ENCODE measurements at regions not wholly inside any gene's neighbourhood (a gene's known extent, or its start where the extent isn't known, plus 50 kb on each side); places are given as distances from the start of the nearest gene placed in this dataset.

DNA sequence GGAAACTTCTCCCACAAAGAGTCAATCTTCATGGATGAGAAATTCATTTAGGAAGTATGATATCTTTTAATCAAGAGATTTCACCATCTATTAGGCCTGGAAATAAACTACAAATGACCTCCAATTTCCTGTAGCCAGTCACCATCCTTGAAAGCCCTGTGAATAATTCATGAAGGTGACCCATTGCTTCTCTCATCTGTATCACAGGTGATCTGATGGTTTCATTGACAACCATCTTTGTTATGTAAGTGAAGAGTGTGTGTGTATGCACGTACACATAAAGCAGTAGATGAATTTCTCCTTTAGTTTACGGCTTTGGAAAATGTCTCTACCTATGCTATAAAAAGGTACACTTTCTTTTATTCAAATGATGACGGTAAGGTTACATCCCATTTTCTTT, 644.1 kb upstream of the KLF4 start:
- TF ChIP-seq, protein P1, sequence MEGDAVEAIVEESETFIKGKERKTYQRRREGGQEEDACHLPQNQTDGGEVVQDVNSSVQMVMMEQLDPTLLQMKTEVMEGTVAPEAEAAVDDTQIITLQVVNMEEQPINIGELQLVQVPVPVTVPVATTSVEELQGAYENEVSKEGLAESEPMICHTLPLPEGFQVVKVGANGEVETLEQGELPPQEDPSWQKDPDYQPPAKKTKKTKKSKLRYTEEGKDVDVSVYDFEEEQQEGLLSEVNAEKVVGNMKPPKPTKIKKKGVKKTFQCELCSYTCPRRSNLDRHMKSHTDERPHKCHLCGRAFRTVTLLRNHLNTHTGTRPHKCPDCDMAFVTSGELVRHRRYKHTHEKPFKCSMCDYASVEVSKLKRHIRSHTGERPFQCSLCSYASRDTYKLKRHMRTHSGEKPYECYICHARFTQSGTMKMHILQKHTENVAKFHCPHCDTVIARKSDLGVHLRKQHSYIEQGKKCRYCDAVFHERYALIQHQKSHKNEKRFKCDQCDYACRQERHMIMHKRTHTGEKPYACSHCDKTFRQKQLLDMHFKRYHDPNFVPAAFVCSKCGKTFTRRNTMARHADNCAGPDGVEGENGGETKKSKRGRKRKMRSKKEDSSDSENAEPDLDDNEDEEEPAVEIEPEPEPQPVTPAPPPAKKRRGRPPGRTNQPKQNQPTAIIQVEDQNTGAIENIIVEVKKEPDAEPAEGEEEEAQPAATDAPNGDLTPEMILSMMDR (IDR thresholded peaks at IDR 0.05; ENCODE audit: low read depth, low read length, missing control alignments), result no peak
- no peak overlapping the region for H3K4me3 ChIP-seq (replicated peaks; ENCODE audit: low read depth, low read length)
- no peak for DNase-seq (ENCODE audit: extremely low read depth, low read depth)

DNA sequence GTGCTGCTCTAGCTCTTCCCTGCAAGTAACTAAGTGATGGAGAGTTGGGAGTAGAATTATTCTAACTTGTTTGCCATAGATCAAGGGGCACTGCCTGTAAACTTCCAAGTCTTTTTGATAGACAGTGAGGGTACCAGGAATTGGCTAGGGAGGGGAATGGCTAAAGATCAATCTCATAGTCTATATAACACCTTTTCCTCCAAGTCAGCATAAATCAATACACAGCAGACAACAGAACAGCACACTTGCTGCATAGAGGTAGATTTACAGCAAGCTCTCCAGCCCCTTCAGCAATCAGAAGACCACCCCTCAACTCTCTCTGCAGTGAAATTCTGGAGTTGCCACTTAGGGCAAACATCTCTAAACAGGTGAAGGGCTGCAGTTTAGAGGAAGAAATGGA, 643.5 kb upstream of the KLF4 start:
- DNase-seq (ENCODE audit: extremely low read depth, low read depth), result no peak
- TF ChIP-seq, protein P1 (IDR thresholded peaks at IDR 0.05; ENCODE audit: low read depth, low read length, missing control alignments), result no peak
- H3K4me3 ChIP-seq (replicated peaks; ENCODE audit: low read depth, low read length), result no peak overlapping the region

DNA sequence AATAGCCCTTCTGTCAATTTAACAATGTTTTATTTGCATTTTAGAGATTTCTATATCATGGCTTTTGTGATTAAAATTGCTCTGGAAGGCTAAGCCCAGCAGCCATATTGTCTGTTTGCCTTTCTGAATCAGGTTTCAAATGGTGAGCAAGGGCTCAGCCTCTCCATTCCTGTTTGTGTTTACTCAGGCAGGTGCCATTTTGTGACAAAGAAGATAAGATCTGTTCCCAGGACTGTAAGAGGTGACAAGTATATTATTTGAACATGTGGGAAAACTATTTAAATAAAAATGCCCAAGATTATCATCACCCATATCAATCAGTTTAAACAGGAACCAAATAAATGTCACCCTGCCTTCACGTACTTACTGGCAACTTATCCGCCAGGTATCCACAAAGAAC, 641.3 kb upstream of the KLF4 start:
- H3K4me3 ChIP-seq (replicated peaks; ENCODE audit: low read depth, low read length), result no peak overlapping the region
- TF ChIP-seq, protein P1 (IDR thresholded peaks at IDR 0.05; ENCODE audit: low read depth, low read length, missing control alignments), result no peak
- no peak for DNase-seq (ENCODE audit: extremely low read depth, low read depth)

DNA sequence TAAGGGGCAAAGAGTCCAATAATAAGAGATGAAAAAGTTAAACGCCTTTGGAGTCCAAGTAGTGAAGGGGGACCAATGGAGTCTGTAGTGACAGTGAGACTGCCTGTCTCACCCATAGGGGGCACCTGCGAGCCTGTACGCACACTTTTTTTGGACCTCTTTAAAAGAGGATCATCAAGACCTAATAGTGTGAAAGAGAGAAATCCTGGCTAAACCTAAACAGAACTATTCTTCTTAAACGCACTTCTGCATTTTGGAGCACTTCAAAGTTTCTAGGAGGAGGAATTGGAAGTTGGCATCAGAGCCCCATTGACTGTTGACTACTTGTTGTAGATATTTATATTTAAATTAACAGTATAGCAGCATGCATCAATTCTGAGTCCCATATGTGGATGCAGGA, 636.1 kb upstream of the KLF4 start:
- TF ChIP-seq, protein P1 (IDR thresholded peaks at IDR 0.05; ENCODE audit: low read depth, low read length, missing control alignments), result peak; percentile 45
- H3K4me3 ChIP-seq (replicated peaks; ENCODE audit: low read depth, low read length), result no peak overlapping the region
- DNase-seq (ENCODE audit: extremely low read depth, low read depth), result no peak

DNA sequence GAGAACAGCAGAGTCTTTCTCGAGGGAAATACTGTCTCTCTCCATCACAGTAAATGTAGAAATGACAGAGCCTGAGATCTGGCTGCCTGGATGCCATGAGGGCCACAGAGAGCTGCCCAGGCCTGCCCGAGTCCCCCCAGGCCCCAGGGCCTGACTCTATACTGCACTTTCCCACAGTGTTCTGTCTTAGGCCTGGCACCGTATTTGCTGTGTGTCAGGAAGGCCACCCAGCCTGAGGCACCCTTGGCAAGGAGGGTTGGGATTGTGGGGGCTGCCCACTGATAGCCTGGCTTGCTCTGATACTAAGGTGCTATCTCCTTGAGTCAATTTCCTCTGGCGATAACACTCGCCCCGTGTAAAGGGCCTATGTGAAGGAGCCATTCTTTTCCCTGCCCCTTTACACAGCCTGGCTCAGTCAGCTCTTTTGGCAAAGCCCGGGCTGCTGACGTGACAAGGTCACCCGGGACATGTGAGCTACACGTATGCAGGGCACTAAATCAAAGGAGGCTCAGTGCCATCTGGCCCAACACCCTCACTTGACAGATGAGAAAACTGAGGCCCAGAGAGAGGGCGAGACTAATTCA, 630.1 kb upstream of the KLF4 start:
- H3K4me3 ChIP-seq (replicated peaks; ENCODE audit: low read depth, low read length), result no peak overlapping the region
- no peak for DNase-seq (ENCODE audit: extremely low read depth, low read depth)
- TF ChIP-seq, protein P1 (IDR thresholded peaks at IDR 0.05; ENCODE audit: low read depth, low read length, missing control alignments), result no peak

DNA sequence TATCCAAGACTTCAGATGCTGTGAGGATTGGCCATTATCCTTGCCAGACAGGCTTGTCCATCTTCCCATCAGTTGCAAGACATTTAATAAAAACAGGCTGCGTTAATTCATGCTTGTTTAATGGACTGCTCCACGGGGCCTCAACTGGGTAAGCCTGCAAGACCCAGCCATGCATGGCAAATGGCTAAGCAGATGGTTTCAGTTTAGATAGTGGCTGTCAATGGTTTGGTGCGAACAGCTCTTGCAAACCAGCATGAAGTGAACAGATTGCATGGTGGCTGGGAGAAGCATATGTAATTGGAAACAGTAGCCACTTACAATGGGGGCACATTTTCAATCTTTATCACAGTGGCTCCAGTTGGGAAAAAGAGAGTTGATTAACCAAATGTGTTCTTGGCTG, 628.2 kb upstream of the KLF4 start:
- DNase-seq (ENCODE audit: extremely low read depth, low read depth), result no peak
- no peak overlapping the region for H3K4me3 ChIP-seq (replicated peaks; ENCODE audit: low read depth, low read length)
- TF ChIP-seq, protein P1 (IDR thresholded peaks at IDR 0.05; ENCODE audit: low read depth, low read length, missing control alignments), result no peak

DNA sequence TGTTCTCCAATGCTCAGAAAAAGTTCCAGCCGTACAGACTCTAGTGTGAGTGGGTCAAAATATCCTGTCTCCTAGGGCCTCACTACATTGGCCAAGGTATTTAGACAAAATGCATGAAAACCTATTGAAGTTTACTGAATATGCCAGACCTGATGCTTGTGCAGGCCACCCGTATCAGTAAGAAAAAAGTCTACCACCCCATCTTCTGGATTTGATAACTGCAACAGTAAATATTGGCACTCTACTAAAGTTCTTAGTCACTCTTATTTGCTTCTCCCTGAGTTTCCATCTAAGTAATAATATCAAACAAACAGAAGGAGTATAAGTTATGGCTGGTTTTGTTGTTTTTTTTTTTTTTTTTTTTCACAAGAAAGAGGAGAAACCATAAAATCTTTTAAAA, 627.7 kb upstream of the KLF4 start:
- H3K4me3 ChIP-seq (replicated peaks; ENCODE audit: low read depth, low read length), result no peak overlapping the region
- TF ChIP-seq, protein P1 (IDR thresholded peaks at IDR 0.05; ENCODE audit: low read depth, low read length, missing control alignments), result no peak
- DNase-seq (ENCODE audit: extremely low read depth, low read depth), result no peak

Data from HFF-Myc (cell line).